Muscle of leg (tissue), 3 donors: ENCODE measurements at regions not wholly inside any gene's neighbourhood (a gene's known extent, or its start where the extent isn't known, plus 50 kb on each side); places are given as distances from the start of the nearest gene placed in this dataset.

ENCODE experiments used
- DNase-seq: peaks from one replicate; pipeline ENCODE4 v3.0.0; 2013
- H3K27ac ChIP-seq: one replicate; pipeline ENCODE4 v1.5.1; 2013; ENCODE audit warnings: mild to moderate bottlenecking, low read length, control low read depth
- H3K27me3 ChIP-seq: one replicate; pipeline ENCODE4 v1.6.1; 2013; ENCODE audit warnings: low read length; ENCODE audit not compliant: control insufficient read depth, insufficient read depth
- H3K36me3 ChIP-seq: one replicate; pipeline ENCODE4 v1.6.1; 2013; ENCODE audit warnings: low read length; ENCODE audit not compliant: control insufficient read depth, insufficient read depth
- H3K4me1 ChIP-seq: one replicate; pipeline ENCODE4 v1.6.1; 2013; ENCODE audit warnings: low read length; ENCODE audit not compliant: control insufficient read depth, insufficient read depth
- H3K4me3 ChIP-seq: one replicate; pipeline ENCODE4 v1.5.1; 2013; ENCODE audit warnings: low read length, control low read depth
- H3K9me3 ChIP-seq: replicated peaks from 2 replicates; pipeline ENCODE4 v1.6.1; 2013; ENCODE audit warnings: low read depth, low read length; ENCODE audit not compliant: control insufficient read depth
- WGBS: methylation state at CpG from one replicate; pipeline ENCODE4 v1.1.5; 2013; ENCODE audit warnings: missing lambda C conversion rate; ENCODE audit not compliant: insufficient coverage; 5-methylcytosine and 5-hydroxymethylcytosine counted together

- no peak for DNase-seq
- no peaks in the 10 kb centered on the region for H3K9me3 ChIP-seq
- H3K4me1 ChIP-seq: no peaks in the 10 kb centered on the region
- H3K4me3 ChIP-seq: no peak overlapping the region
- H3K27me3 ChIP-seq: no peaks in the 10 kb centered on the region
- H3K36me3 ChIP-seq: no peaks in the 10 kb centered on the region
- no peak overlapping the region for H3K27ac ChIP-seq
- WGBS: no CpG with 5 or more reads among the region's 3 CpGs
These were observed 210.9 kb downstream of the NDFIP2 start for GRCh38 chr13:79691826-79692225.

GRCh38 chr13:79688741-79689140, 207.8 kb downstream of the NDFIP2 start:
- H3K27ac ChIP-seq: no peak overlapping the region
- no peaks in the 10 kb centered on the region for H3K36me3 ChIP-seq
- H3K4me3 ChIP-seq: no peak overlapping the region
- no peaks in the 10 kb centered on the region for H3K4me1 ChIP-seq
- H3K27me3 ChIP-seq: no peaks in the 10 kb centered on the region
- WGBS: 100% methylated on average over 1 of the region's 5 CpGs
- DNase-seq: no peak
- no peaks in the 10 kb centered on the region for H3K9me3 ChIP-seq

- H3K4me3 ChIP-seq: no peak overlapping the region
- H3K36me3 ChIP-seq: no peaks in the 10 kb centered on the region
- no peak overlapping the region for H3K27ac ChIP-seq
- peaks cover 7% of the 10 kb centered on the region for H3K9me3 ChIP-seq
- no peak for DNase-seq
- no peaks in the 10 kb centered on the region for H3K27me3 ChIP-seq
- no peaks in the 10 kb centered on the region for H3K4me1 ChIP-seq
- whole genome bisulfite sequencing: no CpG with 5 or more reads among the region's 6 CpGs
These were observed 205.5 kb downstream of the NDFIP2 start for GRCh38 chr13:79686441-79686840.

GRCh38 chr13:79684371-79684770, 203.4 kb downstream of the NDFIP2 start:
- H3K4me1 ChIP-seq: peaks cover 3% of the 10 kb centered on the region
- DNase-seq: no peak
- no peak overlapping the region for H3K4me3 ChIP-seq
- H3K27ac ChIP-seq: no peak overlapping the region
- 60% methylated on average over 1 of the region's 3 CpGs for WGBS
- H3K36me3 ChIP-seq: no peaks in the 10 kb centered on the region
- peaks cover 7% of the 10 kb centered on the region for H3K9me3 ChIP-seq
- H3K27me3 ChIP-seq: no peaks in the 10 kb centered on the region

GRCh38 chr13:79682164-79682563, 201.2 kb downstream of the NDFIP2 start:
- peaks cover 3% of the 10 kb centered on the region for H3K4me1 ChIP-seq
- 60% methylated on average over 1 of the region's 2 CpGs for WGBS

GRCh38 chr13:79681069-79681468, 200.1 kb downstream of the NDFIP2 start:
- Histone ChIP-seq H3K36me3 (no peaks in the 10 kb centered on the region), H3K4me1 (peaks cover 3% of the 10 kb centered on the region), H3K27me3 (no peaks in the 10 kb centered on the region), H3K4me3 (no peak overlapping the region), H3K27ac (no peak overlapping the region), H3K9me3 (peaks cover 7% of the 10 kb centered on the region)
- WGBS: no CpG with 5 or more reads among the region's 1 CpG
- DNase-seq: no peak

More at GRCh38 chr13:79682164-79682563, 201.2 kb downstream of the NDFIP2 start:
- H3K36me3 ChIP-seq: no peaks in the 10 kb centered on the region
- H3K9me3 ChIP-seq: peaks cover 7% of the 10 kb centered on the region
- no peak overlapping the region for H3K27ac ChIP-seq
- DNase-seq: no peak
- no peaks in the 10 kb centered on the region for H3K27me3 ChIP-seq
- no peak overlapping the region for H3K4me3 ChIP-seq

GRCh38 chr13:79680485-79680884, 199.5 kb downstream of the NDFIP2 start:
- Histone ChIP-seq H3K4me3 (no peak overlapping the region), H3K27ac (no peak overlapping the region), H3K9me3 (peaks cover 7% of the 10 kb centered on the region), H3K27me3 (no peaks in the 10 kb centered on the region), H3K36me3 (no peaks in the 10 kb centered on the region), H3K4me1 (peaks cover 3% of the 10 kb centered on the region)
- DNase-seq: no peak

- 12% methylated on average over 2 of the region's 2 CpGs for WGBS
- H3K27me3 ChIP-seq: no peaks in the 10 kb centered on the region
- peaks cover 7% of the 10 kb centered on the region for H3K9me3 ChIP-seq
- H3K4me3 ChIP-seq: no peak overlapping the region
- no peak overlapping the region for H3K27ac ChIP-seq
- H3K4me1 ChIP-seq: peaks cover 3% of the 10 kb centered on the region
- H3K36me3 ChIP-seq: no peaks in the 10 kb centered on the region
- DNase-seq: peak; percentile 72
These were observed 198.4 kb downstream of the NDFIP2 start for GRCh38 chr13:79679334-79679733.

- DNase-seq: no peak
- Histone ChIP-seq H3K27me3 (no peaks in the 10 kb centered on the region), H3K36me3 (no peaks in the 10 kb centered on the region), H3K4me3 (no peak overlapping the region), H3K27ac (no peak overlapping the region), H3K4me1 (peaks cover 8% of the 10 kb centered on the region), H3K9me3 (peaks cover 7% of the 10 kb centered on the region)
- 71% methylated on average over 1 of the region's 2 CpGs for WGBS
These were observed 197.1 kb downstream of the NDFIP2 start for GRCh38 chr13:79678100-79678499.

- H3K4me1 ChIP-seq: peaks cover 8% of the 10 kb centered on the region
- no peaks in the 10 kb centered on the region for H3K27me3 ChIP-seq
- peak overlapping the region; percentile 6 for H3K27ac ChIP-seq
- H3K4me3 ChIP-seq: no peak overlapping the region
- WGBS: 76% methylated on average over 6 of the region's 7 CpGs
- no peak for DNase-seq
- H3K9me3 ChIP-seq: no peaks in the 10 kb centered on the region
- no peaks in the 10 kb centered on the region for H3K36me3 ChIP-seq
These were observed 195.1 kb downstream of the NDFIP2 start for GRCh38 chr13:79675931-79676660.
